OCI-LY3 (cell line): ENCODE measurements at regions not wholly inside any gene's neighbourhood (a gene's known extent, or its start where the extent isn't known, plus 50 kb on each side); places are given as distances from the start of the nearest gene placed in this dataset.

Experiments used
- EZH2phosphoT487 ChIP-seq: fragments of 200-600 bp; shearing (Covaris generic); IDR thresholded peaks from 2 replicates; pipeline ENCODE4 v1.6.1; 2018; ENCODE audit warnings: antibody characterized with exemption, mixed run types, low read depth
- TF ChIP-seq, protein P1 (sequence below): fragments of 200-600, 300-600 bp; sonication (generic); IDR thresholded peaks from 2 replicates; pipeline ENCODE4 v1.5.1; 2014; ENCODE audit warnings: antibody characterized with exemption, low read length, low read depth

DNA sequence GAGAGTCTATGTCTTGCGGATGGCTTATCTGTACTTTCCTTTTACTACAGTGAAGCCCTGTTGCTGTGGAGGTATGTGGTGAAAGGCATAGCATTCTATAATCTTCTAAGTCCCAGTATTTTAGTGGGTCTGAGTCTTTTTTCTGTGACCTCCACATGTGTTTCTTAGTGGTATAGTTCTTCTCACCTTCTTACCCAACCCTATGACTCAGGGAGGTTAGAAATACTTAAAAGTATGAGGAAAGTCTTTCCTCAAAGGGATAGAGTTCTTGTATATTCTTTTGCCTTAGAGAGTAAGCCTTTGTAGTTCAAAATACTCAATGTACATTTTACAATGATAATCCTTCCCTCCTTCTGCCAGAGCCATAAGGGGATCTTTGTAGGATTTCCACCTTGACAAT is 621.9 kb upstream of the CTNND2 start:
- TF ChIP-seq, protein P1, sequence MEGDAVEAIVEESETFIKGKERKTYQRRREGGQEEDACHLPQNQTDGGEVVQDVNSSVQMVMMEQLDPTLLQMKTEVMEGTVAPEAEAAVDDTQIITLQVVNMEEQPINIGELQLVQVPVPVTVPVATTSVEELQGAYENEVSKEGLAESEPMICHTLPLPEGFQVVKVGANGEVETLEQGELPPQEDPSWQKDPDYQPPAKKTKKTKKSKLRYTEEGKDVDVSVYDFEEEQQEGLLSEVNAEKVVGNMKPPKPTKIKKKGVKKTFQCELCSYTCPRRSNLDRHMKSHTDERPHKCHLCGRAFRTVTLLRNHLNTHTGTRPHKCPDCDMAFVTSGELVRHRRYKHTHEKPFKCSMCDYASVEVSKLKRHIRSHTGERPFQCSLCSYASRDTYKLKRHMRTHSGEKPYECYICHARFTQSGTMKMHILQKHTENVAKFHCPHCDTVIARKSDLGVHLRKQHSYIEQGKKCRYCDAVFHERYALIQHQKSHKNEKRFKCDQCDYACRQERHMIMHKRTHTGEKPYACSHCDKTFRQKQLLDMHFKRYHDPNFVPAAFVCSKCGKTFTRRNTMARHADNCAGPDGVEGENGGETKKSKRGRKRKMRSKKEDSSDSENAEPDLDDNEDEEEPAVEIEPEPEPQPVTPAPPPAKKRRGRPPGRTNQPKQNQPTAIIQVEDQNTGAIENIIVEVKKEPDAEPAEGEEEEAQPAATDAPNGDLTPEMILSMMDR = no peak
- no peak for TF ChIP-seq EZH2phosphoT487
